ENCODE measurements at regions not wholly inside any gene's neighbourhood (a gene's known extent, or its start where the extent isn't known, plus 50 kb on each side); places are given as distances from the start of the nearest gene placed in this dataset.

GRCh38 chr5:67257500-67257899, 60.9 kb upstream of the CD180 start:
- H3K27ac Mint-ChIP-seq, result no peak overlapping the region
- H3K9me3 Mint-ChIP-seq, result peaks cover 2% of the 10 kb centered on the region
- no peak for DNase-seq
- no peaks in the 10 kb centered on the region for H3K36me3 Mint-ChIP-seq
- no peak overlapping the region for H3K4me3 Mint-ChIP-seq
- H3K4me1 Mint-ChIP-seq, result no peaks in the 10 kb centered on the region
- H3K27me3 Mint-ChIP-seq, result no peaks in the 10 kb centered on the region

GRCh38 chr5:67257077-67257476, 60.5 kb upstream of the CD180 start:
- Mint-ChIP-seq H3K27ac (no peak overlapping the region), H3K9me3 (peaks cover 2% of the 10 kb centered on the region), H3K36me3 (no peaks in the 10 kb centered on the region), H3K4me3 (no peak overlapping the region), H3K4me1 (no peaks in the 10 kb centered on the region), H3K27me3 (no peaks in the 10 kb centered on the region)
- DNase-seq, result no peak

DNA sequence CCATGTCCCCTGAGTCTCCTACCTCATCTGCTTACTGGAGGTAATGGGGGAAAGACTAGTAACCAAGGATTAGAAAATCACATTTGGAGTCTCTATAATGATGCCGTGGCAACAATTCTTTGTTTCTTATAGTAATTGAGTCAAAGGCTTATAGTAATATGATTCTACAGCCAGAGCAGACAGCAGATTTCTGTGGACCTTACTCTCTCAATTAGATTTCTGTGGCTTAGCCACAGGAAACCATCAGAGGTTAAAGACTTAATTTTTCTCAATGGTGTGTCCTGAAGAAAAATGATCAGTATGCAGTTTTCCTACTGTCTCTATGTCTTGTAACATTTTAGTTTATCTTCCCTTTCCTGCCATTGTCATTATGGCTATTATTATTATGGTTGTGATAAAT, 59.3 kb upstream of the CD180 start:
- H3K36me3 Mint-ChIP-seq, result no peaks in the 10 kb centered on the region
- H3K27ac Mint-ChIP-seq, result no peak overlapping the region
- no peak for DNase-seq
- H3K27me3 Mint-ChIP-seq, result no peaks in the 10 kb centered on the region
- H3K4me3 Mint-ChIP-seq, result no peak overlapping the region
- no peaks in the 10 kb centered on the region for H3K4me1 Mint-ChIP-seq
- H3K9me3 Mint-ChIP-seq, result peaks cover 2% of the 10 kb centered on the region

- peaks cover 3% of the 10 kb centered on the region for H3K9me3 Mint-ChIP-seq
- H3K4me1 Mint-ChIP-seq, result no peaks in the 10 kb centered on the region
- H3K27me3 Mint-ChIP-seq, result no peaks in the 10 kb centered on the region
- no peak for DNase-seq
- H3K27ac Mint-ChIP-seq, result no peak overlapping the region
- no peaks in the 10 kb centered on the region for H3K36me3 Mint-ChIP-seq
- no peak overlapping the region for H3K4me3 Mint-ChIP-seq
Observed at GRCh38 chr5:67253911-67254310, 57.3 kb upstream of the CD180 start.

- H3K4me3 Mint-ChIP-seq, result no peak overlapping the region
- no peak overlapping the region for H3K27ac Mint-ChIP-seq
- H3K9me3 Mint-ChIP-seq, result peaks cover 3% of the 10 kb centered on the region
- H3K27me3 Mint-ChIP-seq, result no peaks in the 10 kb centered on the region
- DNase-seq, result no peak
- no peaks in the 10 kb centered on the region for H3K36me3 Mint-ChIP-seq
- peaks cover 11% of the 10 kb centered on the region for H3K4me1 Mint-ChIP-seq
Observed at GRCh38 chr5:67249590-67249895, 52.9 kb upstream of the CD180 start.

- Mint-ChIP-seq H3K9me3 (peaks cover 3% of the 10 kb centered on the region), H3K27me3 (no peaks in the 10 kb centered on the region), H3K4me1 (peaks cover 11% of the 10 kb centered on the region), H3K36me3 (no peaks in the 10 kb centered on the region), H3K27ac (no peak overlapping the region), H3K4me3 (no peak overlapping the region)
- no peak for DNase-seq
Observed at GRCh38 chr5:67248703-67249589, 52.3 kb upstream of the CD180 start.

DNA sequence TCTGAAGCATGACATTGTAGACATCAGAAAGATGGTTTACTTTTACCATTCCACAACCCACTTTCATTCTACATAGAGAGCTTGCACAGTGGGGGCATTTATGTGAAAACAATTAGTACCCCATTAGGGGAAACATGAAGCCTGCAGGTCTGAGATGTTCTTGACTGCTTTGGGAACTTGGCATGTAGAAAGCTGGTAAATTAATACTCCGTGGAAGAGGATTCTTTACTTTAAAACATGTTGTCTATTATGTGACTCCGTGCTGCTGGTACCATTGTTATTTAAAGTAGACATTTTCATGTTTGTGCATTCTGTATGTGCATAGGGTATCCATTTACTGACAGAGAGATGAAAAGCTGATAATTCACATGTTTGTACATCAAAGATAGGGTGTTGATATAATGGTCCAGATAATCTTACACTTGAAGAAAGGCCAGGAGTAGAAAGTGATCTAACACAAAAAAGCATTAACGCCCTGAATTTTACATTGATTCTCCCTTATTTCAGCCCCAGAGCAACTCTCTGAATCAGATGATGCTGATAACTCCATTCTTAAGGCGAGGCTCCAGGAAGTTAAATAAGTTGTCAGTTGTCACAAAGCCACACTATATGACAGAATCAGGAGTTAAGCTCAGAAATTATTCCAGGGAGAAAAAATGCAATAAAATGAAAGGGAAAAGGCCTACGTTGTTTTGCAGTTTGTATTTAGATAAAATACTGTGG, 50.1 kb upstream of the CD180 start:
- H3K4me1 Mint-ChIP-seq, result peaks cover 11% of the 10 kb centered on the region
- no peak overlapping the region for H3K4me3 Mint-ChIP-seq
- no peaks in the 10 kb centered on the region for H3K36me3 Mint-ChIP-seq
- DNase-seq, result no peak
- peaks cover 2% of the 10 kb centered on the region for H3K9me3 Mint-ChIP-seq
- H3K27ac Mint-ChIP-seq, result no peak overlapping the region
- H3K27me3 Mint-ChIP-seq, result no peaks in the 10 kb centered on the region
